ENCODE measurements at regions not wholly inside any gene's neighbourhood (a gene's known extent, or its start where the extent isn't known, plus 50 kb on each side); places are given as distances from the start of the nearest gene placed in this dataset.

DNA sequence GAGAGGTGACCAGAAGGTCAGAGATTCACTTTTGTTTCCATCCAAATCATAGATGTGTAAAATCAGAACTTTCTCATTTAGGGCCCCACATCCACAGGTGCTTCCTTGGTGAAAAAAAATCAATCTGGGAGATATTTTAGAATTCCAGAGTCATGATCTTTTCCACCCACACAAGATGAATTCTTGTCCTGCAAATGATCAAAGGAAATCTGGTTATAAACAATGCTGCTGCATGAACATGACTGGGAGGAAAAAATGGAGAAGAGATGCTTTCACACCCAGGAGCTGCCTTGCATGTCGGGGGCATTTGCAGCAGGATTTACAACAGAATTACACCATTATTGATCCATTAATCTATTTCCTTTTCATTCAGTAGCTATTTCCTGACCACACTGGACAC lies 106.5 kb upstream of the TMEM72 start:
- TF ChIP-seq EZH2 (IDR thresholded peaks at IDR 0.05; ENCODE audit: insufficient read depth, poor library complexity, severe bottlenecking) (no peak), EZH2phosphoT487 (IDR thresholded peaks at IDR 0.05; ENCODE audit: insufficient read depth, low read depth) (no peak)
